H1 (cell line): ENCODE measurements at regions not wholly inside any gene's neighbourhood (a gene's known extent, or its start where the extent isn't known, plus 50 kb on each side); places are given as distances from the start of the nearest gene placed in this dataset.

Experiments
- CTCF ChIA-PET: fragments of 300-600 bp; sonication (Branson Sonifier 250); formaldehyde crosslinking; loops from one replicate; lab custom pipeline; 2021; ENCODE audit not compliant: partially characterized antibody; lab: Charles Lee
- POLR2A ChIA-PET: fragments of 300-600 bp; sonication (Branson Sonifier 250); formaldehyde crosslinking; loops from one replicate; lab custom pipeline; 2021; ENCODE audit warnings: inconsistent platforms; ENCODE audit not compliant: partially characterized antibody; lab: Charles Lee
- DNase-seq, 2 experiments: peaks; one replicate each; pipeline versions ENCODE4 v3.0.0 to v3.0.0-alpha.2; 2010 to 2022; ENCODE audit warnings: low spot score in 2 of 2, low read depth in 1 of 2, mixed read lengths in 1 of 2
- FAIRE-seq: peaks from 2 replicates; lab custom pipeline; 2011; peaks lifted over from hg19 to GRCh38; lab: Jason Lieb, UNC
- H2AFZ ChIP-seq: 2 replicates; pipeline ENCODE4 v1.8.1; 2012; ENCODE audit warnings: low read length, inconsistent platforms
- H2AK5ac ChIP-seq: 2 replicates; pipeline ENCODE4 v1.6.1; 2013; ENCODE audit warnings: low read depth, low read length
- H2BK120ac ChIP-seq: replicated peaks from 2 replicates; pipeline ENCODE3; 2013; ENCODE audit warnings: low read depth, low read length, inconsistent platforms
- H2BK12ac ChIP-seq: 2 replicates; pipeline ENCODE4 v1.6.1; 2013; ENCODE audit warnings: low read depth, low read length
- H2BK15ac ChIP-seq: 2 replicates; pipeline ENCODE4 v1.6.1; 2013; ENCODE audit warnings: low read length
- H2BK20ac ChIP-seq: 2 replicates; pipeline ENCODE4 v1.6.1; 2013; ENCODE audit warnings: low read length
- H2BK5ac ChIP-seq: 2 replicates; pipeline ENCODE4 v1.6.1; 2013; ENCODE audit warnings: low read depth, low read length
- H3K14ac ChIP-seq: 2 replicates; pipeline ENCODE4 v1.6.1; 2013; ENCODE audit warnings: inconsistent platforms; ENCODE audit not compliant: insufficient read length
- H3K18ac ChIP-seq: 2 replicates; pipeline ENCODE4 v1.6.1; 2013; ENCODE audit warnings: low read length; ENCODE audit errors: extremely low read depth
- H3K23ac ChIP-seq: 2 replicates; pipeline ENCODE4 v1.6.1; 2013; ENCODE audit warnings: inconsistent platforms; ENCODE audit not compliant: insufficient read length
- H3K23me2 ChIP-seq: 2 replicates; pipeline ENCODE4 v1.6.1; 2013; ENCODE audit warnings: low read depth, low read length
- H3K27ac ChIP-seq: 2 replicates; pipeline ENCODE4 v1.6.1; 2011; ENCODE audit warnings: low read depth, low read length, inconsistent platforms
- H3K27me3 ChIP-seq, 4 experiments: replicated peaks in 1 of 4; 1 replicate in 1 of 4; 2 replicates in 3 of 4; pipeline versions ENCODE4 v1.6.1 to v1.8.1; 2011 to 2013; ENCODE audit warnings: low read length in 3 of 4, mild to moderate bottlenecking in 3 of 4, inconsistent platforms in 2 of 4, mixed read lengths in 2 of 4, moderate library complexity in 1 of 4; ENCODE audit not compliant: control insufficient read depth in 3 of 4, insufficient read depth in 3 of 4; ENCODE audit errors: extremely low read depth in 1 of 4
- H3K36me3 ChIP-seq, 4 experiments: 2 replicates each; pipeline versions ENCODE4 v1.6.1 to v1.8.1; 2011 to 2013; ENCODE audit warnings: mild to moderate bottlenecking in 4 of 4, low read length in 3 of 4, moderate library complexity in 2 of 4, control low read depth in 1 of 4, inconsistent platforms in 1 of 4; ENCODE audit not compliant: insufficient read depth in 4 of 4, control insufficient read depth in 2 of 4
- H3K4ac ChIP-seq: replicated peaks from 2 replicates; pipeline ENCODE3; 2013; ENCODE audit warnings: low read length, low read depth, mixed read lengths, inconsistent platforms; ENCODE audit not compliant: insufficient read length
- H3K4me1 ChIP-seq, 4 experiments: replicated peaks in 1 of 4; 1 replicate in 1 of 4; 2 replicates in 3 of 4; pipeline versions ENCODE4 v1.6.1 to v1.8.1; 2011 to 2013; ENCODE audit warnings: low read length in 3 of 4, inconsistent platforms in 2 of 4, mixed read lengths in 1 of 4; ENCODE audit not compliant: insufficient read depth in 4 of 4, control insufficient read depth in 3 of 4
- H3K4me2 ChIP-seq, 2 experiments: 2 replicates each; pipeline versions ENCODE4 v1.6.1 to v1.8.1; 2011 to 2013; ENCODE audit warnings: low read depth in 2 of 2, low read length in 2 of 2, control low read depth in 1 of 2, inconsistent platforms in 1 of 2, mild to moderate bottlenecking in 1 of 2; ENCODE audit not compliant: insufficient read depth in 1 of 2
- H3K4me3 ChIP-seq, 4 experiments: fragments of 200-600, 300-600 bp in 1 of 4; sonication (generic), shearing (Covaris generic), sonication (Bioruptor Twin) in 1 of 4; 2 replicates each; pipeline versions ENCODE4 v1.5.1 to v1.8.1; 2011 to 2016; ENCODE audit warnings: low read length in 4 of 4, low read depth in 3 of 4, control low read depth in 2 of 4, inconsistent platforms in 2 of 4, mild to moderate bottlenecking in 2 of 4, mixed read lengths in 1 of 4, moderate library complexity in 1 of 4; ENCODE audit not compliant: insufficient read depth in 2 of 4; ENCODE audit errors: extremely low read depth in 1 of 4
- H3K56ac ChIP-seq: replicated peaks from 2 replicates; pipeline ENCODE3; 2013; ENCODE audit warnings: low read depth, mild to moderate bottlenecking, mixed read lengths, low read length, inconsistent platforms; ENCODE audit not compliant: insufficient read length
- H3K79me1 ChIP-seq: 2 replicates; pipeline ENCODE4 v1.6.1; 2013; ENCODE audit warnings: low read depth, low read length, control low read depth
- H3K79me2 ChIP-seq, 2 experiments: 2 replicates each; pipeline versions ENCODE4 v1.6.1 to v1.8.1; 2012 to 2013; ENCODE audit warnings: low read length in 2 of 2, mild to moderate bottlenecking in 2 of 2, inconsistent platforms in 1 of 2; ENCODE audit not compliant: insufficient read depth in 2 of 2, control insufficient read depth in 1 of 2
- H3K9ac ChIP-seq, 4 experiments: replicated peaks in 1 of 4; 1 replicate in 1 of 4; 2 replicates in 3 of 4; pipeline versions ENCODE4 v1.6.1 to v1.8.1; 2011 to 2013; ENCODE audit warnings: low read depth in 3 of 4, low read length in 3 of 4, control low read depth in 2 of 4, mild to moderate bottlenecking in 2 of 4, moderate library complexity in 2 of 4, inconsistent platforms in 1 of 4; ENCODE audit errors: extremely low read depth in 1 of 4
- H3K9me3 ChIP-seq, 2 experiments: 2 replicates each; pipeline versions ENCODE4 v1.6.1 to v1.8.1; 2012 to 2013; ENCODE audit warnings: mild to moderate bottlenecking in 2 of 2, moderate library complexity in 2 of 2, control low read depth in 1 of 2, inconsistent platforms in 1 of 2, low read depth in 1 of 2, low read length in 1 of 2, mixed read lengths in 1 of 2; ENCODE audit not compliant: insufficient read depth in 2 of 2
- H4K20me1 ChIP-seq, 2 experiments: replicated peaks in 1 of 2; 2 replicates each; pipeline versions ENCODE3 to v1.8.1; 2011 to 2013; ENCODE audit warnings: inconsistent platforms in 2 of 2, low read length in 2 of 2, mild to moderate bottlenecking in 1 of 2; ENCODE audit not compliant: insufficient read depth in 2 of 2, control insufficient read depth in 1 of 2
- H4K5ac ChIP-seq: 2 replicates; pipeline ENCODE4 v1.6.1; 2013; ENCODE audit warnings: low read length, low read depth, mixed read lengths, inconsistent platforms; ENCODE audit not compliant: insufficient read length
- H4K8ac ChIP-seq: 2 replicates; pipeline ENCODE4 v1.8.0; 2013; ENCODE audit warnings: mild to moderate bottlenecking, moderate library complexity, low read length, inconsistent platforms; ENCODE audit not compliant: insufficient read depth; ENCODE audit errors: extremely low read depth
- H4K91ac ChIP-seq: replicated peaks from 2 replicates; pipeline ENCODE3; 2013; ENCODE audit warnings: low read length, mixed read lengths, inconsistent platforms; ENCODE audit not compliant: insufficient read length
- BRCA1 ChIP-seq: IDR thresholded peaks from 2 replicates; pipeline ENCODE4 v1.6.1; 2012; ENCODE audit warnings: low read depth, low read length, improper control_type of control experiment
- NRF1 ChIP-seq: IDR thresholded peaks from 2 replicates; pipeline ENCODE4 v1.6.1; 2011; ENCODE audit warnings: mild to moderate bottlenecking, low read depth, low read length, improper control_type of control experiment
- RBBP5 ChIP-seq: IDR thresholded peaks from 2 replicates; pipeline ENCODE4 v1.7.1; 2012; ENCODE audit warnings: low read depth, mild to moderate bottlenecking, inconsistent platforms, low read length, moderate library complexity, borderline replicate concordance
- SP1 ChIP-seq: IDR thresholded peaks from 2 replicates; pipeline ENCODE4 v1.6.1; 2011; ENCODE audit warnings: low read depth, low read length
- TEAD4 ChIP-seq: IDR thresholded peaks from 2 replicates; pipeline ENCODE4 v1.6.1; 2012; ENCODE audit warnings: low read depth, low read length, inconsistent platforms, mixed read lengths
- WGBS, 2 experiments: shearing (Covaris generic) in 1 of 2; methylation state at CpG; one replicate each; pipeline versions ENCODE4 v1.1.6 to v1.1.7; 2013 to 2015; ENCODE audit warnings: low lambda C conversion rate in 2 of 2, mixed read lengths in 2 of 2, inconsistent platforms in 1 of 2, low coverage in 1 of 2, missing lambda C conversion rate in 1 of 2; ENCODE audit not compliant: insufficient replicate concordance in 2 of 2, insufficient coverage in 1 of 2, insufficient read length in 1 of 2; ENCODE audit errors: extremely low coverage in 1 of 2, missing lambda C conversion rate in 1 of 2; 5-methylcytosine and 5-hydroxymethylcytosine counted together
- TF ChIP-seq, protein P1 (sequence below), 3 experiments: IDR thresholded peaks; 1 replicate in 2 of 3; 2 replicates in 1 of 3; pipeline versions ENCODE4 v1.5.1 to v1.6.1; 2011; ENCODE audit warnings: low read length in 3 of 3, mild to moderate bottlenecking in 3 of 3, inconsistent platforms in 2 of 3, low read depth in 1 of 3, moderate library complexity in 1 of 3; ENCODE audit not compliant: insufficient read depth in 1 of 3; ENCODE audit errors: control extremely low read depth in 1 of 3

DNA sequence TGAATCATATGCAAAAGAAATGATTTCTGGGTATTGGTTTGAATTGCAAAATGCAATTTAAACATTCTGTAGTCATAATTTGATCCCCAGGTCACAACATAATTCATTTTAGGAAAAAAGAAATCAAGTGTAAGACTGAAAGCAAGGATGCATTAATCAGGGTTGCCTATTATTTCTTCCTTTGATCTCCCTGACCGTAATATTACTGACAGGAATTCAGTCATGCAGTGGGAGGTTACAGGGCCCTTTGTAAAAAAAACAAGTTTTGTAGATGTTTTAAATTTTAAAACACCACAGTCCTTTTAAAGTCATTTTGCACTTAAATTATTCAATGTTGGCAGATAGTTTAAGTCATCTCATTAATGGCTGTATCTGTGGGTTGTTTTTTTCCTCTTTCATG is 263.0 kb upstream of the NCAM2 start:
- Histone ChIP-seq H3K14ac (no peak overlapping the region), H2BK15ac (no peak overlapping the region), H3K36me3 (no peaks in the 10 kb centered on the region), H2BK20ac (no peak overlapping the region), H2AK5ac (no peak overlapping the region), H3K27ac (no peak overlapping the region), H3K4me3 (no peak overlapping the region), H4K5ac (no peak overlapping the region), H3K56ac (no peak overlapping the region), H3K18ac (no peak overlapping the region), H3K4me2 (no peak overlapping the region), H2BK5ac (no peak overlapping the region), H3K4ac (no peak overlapping the region), H4K20me1 (no peaks in the 10 kb centered on the region), H2BK12ac (no peak overlapping the region), H3K79me1 (no peaks in the 10 kb centered on the region), H4K8ac (no peak overlapping the region), H3K79me2 (no peaks in the 10 kb centered on the region), H3K27me3 (no peaks in the 10 kb centered on the region), H3K23me2 (no peaks in the 10 kb centered on the region), H2BK120ac (no peak overlapping the region), H3K4me1 (0 out of 7 replicates have a peak, but pooled peaks cover 0 to 2% (median 0%) of the 10 kb centered on the region in 4 experiments), H4K91ac (no peak overlapping the region), H3K9ac (no peak overlapping the region), H3K9me3 (no peaks in the 10 kb centered on the region), H3K23ac (no peak overlapping the region), H2AFZ (no peak overlapping the region)
- TF ChIP-seq NRF1 = no peak
- TF ChIP-seq TEAD4 = no peak
- TF ChIP-seq SP1 = no peak
- TF ChIP-seq RBBP5 = no peak
- TF ChIP-seq, protein P1, sequence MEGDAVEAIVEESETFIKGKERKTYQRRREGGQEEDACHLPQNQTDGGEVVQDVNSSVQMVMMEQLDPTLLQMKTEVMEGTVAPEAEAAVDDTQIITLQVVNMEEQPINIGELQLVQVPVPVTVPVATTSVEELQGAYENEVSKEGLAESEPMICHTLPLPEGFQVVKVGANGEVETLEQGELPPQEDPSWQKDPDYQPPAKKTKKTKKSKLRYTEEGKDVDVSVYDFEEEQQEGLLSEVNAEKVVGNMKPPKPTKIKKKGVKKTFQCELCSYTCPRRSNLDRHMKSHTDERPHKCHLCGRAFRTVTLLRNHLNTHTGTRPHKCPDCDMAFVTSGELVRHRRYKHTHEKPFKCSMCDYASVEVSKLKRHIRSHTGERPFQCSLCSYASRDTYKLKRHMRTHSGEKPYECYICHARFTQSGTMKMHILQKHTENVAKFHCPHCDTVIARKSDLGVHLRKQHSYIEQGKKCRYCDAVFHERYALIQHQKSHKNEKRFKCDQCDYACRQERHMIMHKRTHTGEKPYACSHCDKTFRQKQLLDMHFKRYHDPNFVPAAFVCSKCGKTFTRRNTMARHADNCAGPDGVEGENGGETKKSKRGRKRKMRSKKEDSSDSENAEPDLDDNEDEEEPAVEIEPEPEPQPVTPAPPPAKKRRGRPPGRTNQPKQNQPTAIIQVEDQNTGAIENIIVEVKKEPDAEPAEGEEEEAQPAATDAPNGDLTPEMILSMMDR (IDR thresholded peaks at IDR 0.05; ENCODE audit: control extremely low read depth in 1 of 3, insufficient read depth in 1 of 3, low read depth in 1 of 3, low read length in 3 of 3) = no peak
- TF ChIP-seq BRCA1 = no peak
- DNase-seq = no peak
- WGBS, 2 experiments = 81% methylated on average over 1 of the region's 1 CpG; no CpG with 5 or more reads in 1 of the 2 experiments
- ChIA-PET CTCF (no interaction called here), POLR2A (no interaction called here)
- FAIRE-seq = no peak
